ENCODE measurements at regions not wholly inside any gene's neighbourhood (a gene's known extent, or its start where the extent isn't known, plus 50 kb on each side); places are given as distances from the start of the nearest gene placed in this dataset.

DNA sequence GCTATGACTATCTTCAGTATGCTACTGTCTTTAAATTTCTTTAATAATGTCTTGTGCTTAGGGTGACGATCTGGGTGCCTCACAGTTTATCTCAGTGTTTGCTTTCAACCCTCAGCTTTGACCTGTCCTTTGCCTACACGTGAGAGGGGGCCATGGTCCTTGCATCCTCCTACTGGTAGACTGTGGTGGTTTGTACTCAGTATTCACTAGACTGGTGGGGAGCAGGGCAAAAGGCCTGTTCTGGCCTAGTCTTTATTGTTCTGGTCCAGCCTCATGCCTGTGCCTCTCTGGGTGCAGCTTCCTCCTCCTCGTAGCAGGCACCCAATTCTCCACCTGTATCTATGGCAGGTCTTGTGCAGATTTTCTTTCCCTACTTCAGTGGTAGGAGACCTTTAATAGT is 354.9 kb downstream of the CD109 start:
- TF ChIP-seq RAD21 (IDR thresholded peaks at IDR 0.05; ENCODE audit: low read depth) = no peak
- TF ChIP-seq MAX (IDR thresholded peaks at IDR 0.05) = no peak
- TF ChIP-seq TAF1 (IDR thresholded peaks at IDR 0.05; ENCODE audit: low read depth) = no peak
- TF ChIP-seq CREB1 (IDR thresholded peaks at IDR 0.05; ENCODE audit: low read depth) = no peak
- no peak for TF ChIP-seq TCF12 (IDR thresholded peaks at IDR 0.05; ENCODE audit: low read depth)
- no peak for TF ChIP-seq TEAD4 (IDR thresholded peaks at IDR 0.05)
- TF ChIP-seq, protein P1, sequence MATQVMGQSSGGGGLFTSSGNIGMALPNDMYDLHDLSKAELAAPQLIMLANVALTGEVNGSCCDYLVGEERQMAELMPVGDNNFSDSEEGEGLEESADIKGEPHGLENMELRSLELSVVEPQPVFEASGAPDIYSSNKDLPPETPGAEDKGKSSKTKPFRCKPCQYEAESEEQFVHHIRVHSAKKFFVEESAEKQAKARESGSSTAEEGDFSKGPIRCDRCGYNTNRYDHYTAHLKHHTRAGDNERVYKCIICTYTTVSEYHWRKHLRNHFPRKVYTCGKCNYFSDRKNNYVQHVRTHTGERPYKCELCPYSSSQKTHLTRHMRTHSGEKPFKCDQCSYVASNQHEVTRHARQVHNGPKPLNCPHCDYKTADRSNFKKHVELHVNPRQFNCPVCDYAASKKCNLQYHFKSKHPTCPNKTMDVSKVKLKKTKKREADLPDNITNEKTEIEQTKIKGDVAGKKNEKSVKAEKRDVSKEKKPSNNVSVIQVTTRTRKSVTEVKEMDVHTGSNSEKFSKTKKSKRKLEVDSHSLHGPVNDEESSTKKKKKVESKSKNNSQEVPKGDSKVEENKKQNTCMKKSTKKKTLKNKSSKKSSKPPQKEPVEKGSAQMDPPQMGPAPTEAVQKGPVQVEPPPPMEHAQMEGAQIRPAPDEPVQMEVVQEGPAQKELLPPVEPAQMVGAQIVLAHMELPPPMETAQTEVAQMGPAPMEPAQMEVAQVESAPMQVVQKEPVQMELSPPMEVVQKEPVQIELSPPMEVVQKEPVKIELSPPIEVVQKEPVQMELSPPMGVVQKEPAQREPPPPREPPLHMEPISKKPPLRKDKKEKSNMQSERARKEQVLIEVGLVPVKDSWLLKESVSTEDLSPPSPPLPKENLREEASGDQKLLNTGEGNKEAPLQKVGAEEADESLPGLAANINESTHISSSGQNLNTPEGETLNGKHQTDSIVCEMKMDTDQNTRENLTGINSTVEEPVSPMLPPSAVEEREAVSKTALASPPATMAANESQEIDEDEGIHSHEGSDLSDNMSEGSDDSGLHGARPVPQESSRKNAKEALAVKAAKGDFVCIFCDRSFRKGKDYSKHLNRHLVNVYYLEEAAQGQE (IDR thresholded peaks at IDR 0.05; ENCODE audit: low read depth) = no peak
- no peak for TF ChIP-seq FOXM1 (IDR thresholded peaks at IDR 0.05; ENCODE audit: borderline replicate concordance, low read depth)
- no peak for TF ChIP-seq EGR1 (IDR thresholded peaks at IDR 0.05)
- no peak for TF ChIP-seq ZBTB7A (IDR thresholded peaks at IDR 0.05; ENCODE audit: low read depth)
- TF ChIP-seq EP300 (IDR thresholded peaks at IDR 0.05; ENCODE audit: borderline replicate concordance) = no peak
- TF ChIP-seq, protein P2, sequence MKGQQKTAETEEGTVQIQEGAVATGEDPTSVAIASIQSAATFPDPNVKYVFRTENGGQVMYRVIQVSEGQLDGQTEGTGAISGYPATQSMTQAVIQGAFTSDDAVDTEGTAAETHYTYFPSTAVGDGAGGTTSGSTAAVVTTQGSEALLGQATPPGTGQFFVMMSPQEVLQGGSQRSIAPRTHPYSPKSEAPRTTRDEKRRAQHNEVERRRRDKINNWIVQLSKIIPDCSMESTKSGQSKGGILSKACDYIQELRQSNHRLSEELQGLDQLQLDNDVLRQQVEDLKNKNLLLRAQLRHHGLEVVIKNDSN (IDR thresholded peaks at IDR 0.05) = no peak
- no peak for TF ChIP-seq YY1 (IDR thresholded peaks at IDR 0.05; ENCODE audit: low read depth)

- TF ChIP-seq, protein P1 (IDR thresholded peaks at IDR 0.05; ENCODE audit: low read depth) = no peak
- TF ChIP-seq MAX (IDR thresholded peaks at IDR 0.05) (no peak), RAD21 (IDR thresholded peaks at IDR 0.05; ENCODE audit: low read depth) (no peak), TAF1 (IDR thresholded peaks at IDR 0.05; ENCODE audit: low read depth) (no peak), ZBTB7A (IDR thresholded peaks at IDR 0.05; ENCODE audit: low read depth) (no peak), EP300 (IDR thresholded peaks at IDR 0.05; ENCODE audit: borderline replicate concordance) (no peak), CREB1 (IDR thresholded peaks at IDR 0.05; ENCODE audit: low read depth) (no peak), TEAD4 (IDR thresholded peaks at IDR 0.05) (no peak), YY1 (IDR thresholded peaks at IDR 0.05; ENCODE audit: low read depth) (no peak), TCF12 (IDR thresholded peaks at IDR 0.05; ENCODE audit: low read depth) (no peak), EGR1 (IDR thresholded peaks at IDR 0.05) (no peak), CEBPB (IDR thresholded peaks at IDR 0.05) (no peak), FOXM1 (IDR thresholded peaks at IDR 0.05; ENCODE audit: borderline replicate concordance, low read depth) (no peak), NFIC (IDR thresholded peaks at IDR 0.05) (no peak)
- TF ChIP-seq, protein P2 (IDR thresholded peaks at IDR 0.05) = no peak
These were observed 352.4 kb downstream of the CD109 start for GRCh38 chr6:74048387-74048786.

GRCh38 chr6:74044417-74045096 is 348.6 kb downstream of the CD109 start:
- TF ChIP-seq RAD21 (IDR thresholded peaks at IDR 0.05; ENCODE audit: low read depth) (no peak), YY1 (IDR thresholded peaks at IDR 0.05; ENCODE audit: low read depth) (no peak), NFIC (IDR thresholded peaks at IDR 0.05) (no peak), CREB1 (IDR thresholded peaks at IDR 0.05; ENCODE audit: low read depth) (no peak), TEAD4 (IDR thresholded peaks at IDR 0.05) (no peak), MAX (IDR thresholded peaks at IDR 0.05) (no peak), TAF1 (IDR thresholded peaks at IDR 0.05; ENCODE audit: low read depth) (no peak), ZBTB7A (IDR thresholded peaks at IDR 0.05; ENCODE audit: low read depth) (no peak), CEBPB (IDR thresholded peaks at IDR 0.05) (no peak), EP300 (IDR thresholded peaks at IDR 0.05; ENCODE audit: borderline replicate concordance) (no peak), FOXM1 (IDR thresholded peaks at IDR 0.05; ENCODE audit: borderline replicate concordance, low read depth) (no peak), EGR1 (IDR thresholded peaks at IDR 0.05) (no peak), TCF12 (IDR thresholded peaks at IDR 0.05; ENCODE audit: low read depth) (no peak)
- TF ChIP-seq, protein P1 (IDR thresholded peaks at IDR 0.05; ENCODE audit: low read depth) = no peak
- TF ChIP-seq, protein P2 (IDR thresholded peaks at IDR 0.05) = no peak

All from Ishikawa (cell line).